Glutamatergic neuron (in vitro differentiated cells): ENCODE measurements at regions not wholly inside any gene's neighbourhood (a gene's known extent, or its start where the extent isn't known, plus 50 kb on each side); places are given as distances from the start of the nearest gene placed in this dataset.

ENCODE experiments used
- DNase-seq: peaks from one replicate; pipeline ENCODE4 v3.0.0; 2022
- H3K27ac Mint-ChIP-seq: one replicate; pipeline ENCODE4 v1.8.0; 2020; ENCODE audit warnings: mild to moderate bottlenecking, mixed read lengths, inconsistent platforms; ENCODE audit not compliant: unreplicated experiment
- H3K27me3 Mint-ChIP-seq: one replicate; pipeline ENCODE4 v1.8.0; 2020; ENCODE audit warnings: mild to moderate bottlenecking, moderate library complexity, mixed read lengths, inconsistent platforms; ENCODE audit not compliant: unreplicated experiment
- H3K36me3 Mint-ChIP-seq: one replicate; pipeline ENCODE4 v1.8.0; 2020; ENCODE audit warnings: mild to moderate bottlenecking, mixed read lengths, inconsistent platforms; ENCODE audit not compliant: unreplicated experiment
- H3K4me1 Mint-ChIP-seq: one replicate; pipeline ENCODE4 v1.8.0; 2020; ENCODE audit warnings: mild to moderate bottlenecking, low read depth, mixed read lengths, inconsistent platforms; ENCODE audit not compliant: unreplicated experiment
- H3K4me3 Mint-ChIP-seq: one replicate; pipeline ENCODE4 v1.8.0; 2020; ENCODE audit warnings: mild to moderate bottlenecking, mixed read lengths, inconsistent platforms; ENCODE audit not compliant: unreplicated experiment
- H3K9me3 Mint-ChIP-seq: one replicate; pipeline ENCODE4 v1.8.0; 2020; ENCODE audit warnings: mild to moderate bottlenecking, moderate library complexity, mixed read lengths, inconsistent platforms; ENCODE audit not compliant: unreplicated experiment
- TF ChIP-seq, protein P1 (sequence below): fragments of 200-600 bp; sonication (generic); IDR thresholded peaks from one replicate; pipeline ENCODE4 v1.5.0; 2021; ENCODE audit not compliant: partially characterized antibody, unreplicated experiment

DNA sequence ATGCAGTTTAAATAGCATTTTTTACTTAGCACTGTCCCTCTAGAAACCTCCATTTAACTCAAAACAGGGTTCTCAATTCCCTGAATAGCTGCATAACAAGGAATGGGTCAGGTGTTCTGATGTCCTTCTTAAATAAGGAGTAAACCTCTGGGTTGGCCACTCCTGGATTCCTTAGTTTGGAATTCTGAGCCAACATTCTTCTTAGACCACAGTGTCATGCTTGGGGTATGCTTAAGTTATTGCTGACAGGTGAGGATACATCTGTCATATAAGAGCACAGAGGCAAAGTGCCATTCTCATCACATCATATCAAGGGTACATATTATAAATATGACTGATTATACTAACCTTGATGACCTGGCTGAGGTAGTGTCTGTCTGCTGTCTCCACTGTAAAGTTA, 179.9 kb upstream of the SEMA6A start:
- Mint-ChIP-seq H3K4me3 (no peak overlapping the region), H3K9me3 (no peaks in the 10 kb centered on the region), H3K4me1 (peaks cover 3% of the 10 kb centered on the region), H3K36me3 (peaks cover 15% of the 10 kb centered on the region), H3K27ac (no peak overlapping the region), H3K27me3 (no peaks in the 10 kb centered on the region)
- TF ChIP-seq, protein P1, sequence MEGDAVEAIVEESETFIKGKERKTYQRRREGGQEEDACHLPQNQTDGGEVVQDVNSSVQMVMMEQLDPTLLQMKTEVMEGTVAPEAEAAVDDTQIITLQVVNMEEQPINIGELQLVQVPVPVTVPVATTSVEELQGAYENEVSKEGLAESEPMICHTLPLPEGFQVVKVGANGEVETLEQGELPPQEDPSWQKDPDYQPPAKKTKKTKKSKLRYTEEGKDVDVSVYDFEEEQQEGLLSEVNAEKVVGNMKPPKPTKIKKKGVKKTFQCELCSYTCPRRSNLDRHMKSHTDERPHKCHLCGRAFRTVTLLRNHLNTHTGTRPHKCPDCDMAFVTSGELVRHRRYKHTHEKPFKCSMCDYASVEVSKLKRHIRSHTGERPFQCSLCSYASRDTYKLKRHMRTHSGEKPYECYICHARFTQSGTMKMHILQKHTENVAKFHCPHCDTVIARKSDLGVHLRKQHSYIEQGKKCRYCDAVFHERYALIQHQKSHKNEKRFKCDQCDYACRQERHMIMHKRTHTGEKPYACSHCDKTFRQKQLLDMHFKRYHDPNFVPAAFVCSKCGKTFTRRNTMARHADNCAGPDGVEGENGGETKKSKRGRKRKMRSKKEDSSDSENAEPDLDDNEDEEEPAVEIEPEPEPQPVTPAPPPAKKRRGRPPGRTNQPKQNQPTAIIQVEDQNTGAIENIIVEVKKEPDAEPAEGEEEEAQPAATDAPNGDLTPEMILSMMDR: no peak
- DNase-seq: no peak

- TF ChIP-seq, protein P1: no peak
- no peak overlapping the region for H3K27ac Mint-ChIP-seq
- H3K9me3 Mint-ChIP-seq: no peaks in the 10 kb centered on the region
- H3K36me3 Mint-ChIP-seq: peaks cover 8% of the 10 kb centered on the region
- H3K27me3 Mint-ChIP-seq: no peaks in the 10 kb centered on the region
- H3K4me3 Mint-ChIP-seq: no peak overlapping the region
- no peak for DNase-seq
- peaks cover 3% of the 10 kb centered on the region for H3K4me1 Mint-ChIP-seq
These were observed 177.1 kb upstream of the SEMA6A start for GRCh38 chr5:116751684-116752083.

DNA sequence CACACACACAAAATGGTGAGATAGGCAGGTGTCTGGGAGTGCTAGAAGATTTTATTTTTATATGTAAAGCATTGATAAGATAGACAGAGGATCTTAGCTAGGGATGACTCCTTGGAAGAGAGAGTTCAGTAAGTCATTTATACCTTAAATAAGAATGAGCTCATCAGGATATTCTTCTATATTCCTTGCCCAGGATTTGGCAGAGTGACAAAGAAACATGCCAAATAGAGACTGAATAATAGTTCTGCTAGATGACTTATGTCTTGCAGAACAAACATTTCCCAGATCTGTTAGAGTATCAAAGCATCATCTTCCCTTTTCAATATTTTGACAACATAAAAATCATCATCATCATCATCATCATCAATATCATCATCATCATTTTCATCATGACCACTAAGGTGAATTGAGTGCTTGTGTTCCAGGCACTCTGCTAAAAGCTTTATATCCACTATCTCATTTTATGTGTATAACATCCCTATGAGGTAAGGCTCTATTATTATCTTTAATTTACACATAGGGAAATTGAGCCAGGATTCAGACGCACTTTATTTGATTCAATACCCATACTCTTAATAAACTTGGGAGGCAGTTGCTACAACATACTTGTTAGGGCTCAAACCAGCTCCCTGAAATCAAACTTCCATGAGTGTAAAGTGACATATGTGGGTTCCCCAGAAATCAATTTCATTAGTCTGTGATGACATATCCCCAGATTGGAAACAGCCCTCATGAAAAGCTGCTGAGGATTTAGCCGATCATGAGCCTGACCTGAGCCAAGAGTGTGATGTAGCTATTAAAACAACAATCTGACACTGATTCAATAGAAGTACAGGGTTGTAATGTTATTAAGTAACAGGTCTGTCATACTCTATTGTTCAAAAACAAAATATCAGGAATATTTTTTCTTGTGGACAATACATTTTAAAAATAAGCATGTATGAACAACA, 176.3 kb upstream of the SEMA6A start:
- peaks cover 3% of the 10 kb centered on the region for H3K4me1 Mint-ChIP-seq
- peaks cover 6% of the 10 kb centered on the region for H3K36me3 Mint-ChIP-seq
- H3K27ac Mint-ChIP-seq: no peak overlapping the region
- H3K27me3 Mint-ChIP-seq: no peaks in the 10 kb centered on the region
- no peak for DNase-seq
- no peak overlapping the region for H3K4me3 Mint-ChIP-seq
- TF ChIP-seq, protein P1: no peak
- H3K9me3 Mint-ChIP-seq: no peaks in the 10 kb centered on the region

DNA sequence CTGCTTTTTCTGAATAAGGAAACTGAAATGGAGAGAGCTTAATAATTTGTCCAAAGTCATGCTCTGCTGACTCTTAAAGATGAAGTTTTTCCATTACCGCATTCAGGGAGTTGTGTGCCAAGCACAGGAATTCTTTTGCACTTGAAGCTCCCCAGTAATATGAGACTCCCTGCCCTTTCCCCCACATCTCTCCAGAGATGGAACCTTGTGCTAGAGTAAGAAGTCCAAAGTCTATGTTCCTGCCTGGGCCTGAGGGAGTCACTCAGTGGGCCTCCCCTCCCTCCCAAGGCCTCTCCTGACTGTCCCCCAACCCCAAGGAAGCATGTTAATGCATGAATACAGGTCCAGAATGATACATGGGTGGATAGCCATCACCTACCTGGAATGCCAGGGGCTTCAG, 173.3 kb upstream of the SEMA6A start:
- no peak overlapping the region for H3K27ac Mint-ChIP-seq
- peaks cover 6% of the 10 kb centered on the region for H3K27me3 Mint-ChIP-seq
- no peak overlapping the region for H3K4me3 Mint-ChIP-seq
- peaks cover 7% of the 10 kb centered on the region for H3K4me1 Mint-ChIP-seq
- no peak for DNase-seq
- TF ChIP-seq, protein P1: no peak
- H3K36me3 Mint-ChIP-seq: no peaks in the 10 kb centered on the region
- H3K9me3 Mint-ChIP-seq: peaks cover 5% of the 10 kb centered on the region

DNA sequence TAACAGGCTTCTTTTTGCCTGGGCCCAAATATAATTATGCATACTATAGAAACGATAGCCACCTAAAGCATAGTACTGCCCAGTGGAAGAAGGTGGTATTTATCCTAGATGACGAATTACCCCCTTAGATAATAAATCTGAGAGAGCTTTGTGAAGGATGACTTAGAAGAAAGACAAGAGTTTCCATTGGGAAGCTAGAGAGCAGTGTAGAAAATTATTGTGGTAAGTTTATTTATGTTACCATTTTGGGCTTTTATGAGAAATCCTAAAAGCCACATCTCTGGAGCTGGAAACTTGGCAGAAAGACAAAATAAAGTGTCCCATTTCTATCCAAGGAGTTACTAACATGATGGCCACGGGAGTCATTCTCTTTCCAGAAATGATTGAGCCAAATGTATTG, 172.0 kb upstream of the SEMA6A start:
- Mint-ChIP-seq H3K27ac (no peak overlapping the region), H3K4me3 (no peak overlapping the region), H3K36me3 (no peaks in the 10 kb centered on the region), H3K27me3 (peaks cover 6% of the 10 kb centered on the region), H3K4me1 (peaks cover 7% of the 10 kb centered on the region), H3K9me3 (peaks cover 5% of the 10 kb centered on the region)
- TF ChIP-seq, protein P1: no peak
- no peak for DNase-seq
